OCI-LY3 (cell line): ENCODE measurements at regions not wholly inside any gene's neighbourhood (a gene's known extent, or its start where the extent isn't known, plus 50 kb on each side); places are given as distances from the start of the nearest gene placed in this dataset.

Experiments used
- CTCF ChIP-seq: fragments of 200-600, 300-600 bp; sonication (generic); IDR thresholded peaks from 2 replicates; pipeline ENCODE4 v1.5.1; 2014; ENCODE audit warnings: antibody characterized with exemption, low read length, low read depth
- EZH2phosphoT487 ChIP-seq: fragments of 200-600 bp; shearing (Covaris generic); IDR thresholded peaks from 2 replicates; pipeline ENCODE4 v1.6.1; 2018; ENCODE audit warnings: antibody characterized with exemption, mixed run types, low read depth

GRCh38 chr2:8215159-8215863, 466.5 kb upstream of the ID2 start:
- TF ChIP-seq CTCF (no peak), EZH2phosphoT487 (no peak)
